Activated CD8-positive, alpha-beta T cell treated with anti-CD3 and anti-CD28 coated beads for 36 hours (primary cell): ENCODE measurements at regions not wholly inside any gene's neighbourhood (a gene's known extent, or its start where the extent isn't known, plus 50 kb on each side); places are given as distances from the start of the nearest gene placed in this dataset.

Experiments
- ATAC-seq: fragments of 200-7000 bp; cut with Tn5 transposase; one replicate; pipeline ENCODE4 v1.10.0; 2021; ENCODE audit warnings: mild to moderate bottlenecking, moderate library complexity
- CTCF ChIA-PET: fragments of 350-600 bp; sonication (Branson Sonifier 250); formaldehyde crosslinking; loops from one replicate; lab custom pipeline; 2021; ENCODE audit warnings: antibody characterized with exemption; lab: Charles Lee
- POLR2A ChIA-PET: fragments of 350-600 bp; sonication (Branson Sonifier 250); formaldehyde crosslinking; loops from one replicate; lab custom pipeline; 2021; ENCODE audit warnings: antibody characterized with exemption; lab: Charles Lee
- DNase-seq: peaks from one replicate; pipeline ENCODE4 v3.0.0-alpha.2; 2020
- H3K27ac Mint-ChIP-seq: one replicate; pipeline ENCODE4 v1.8.0; 2021; ENCODE audit warnings: mild to moderate bottlenecking, mixed read lengths
- H3K27me3 Mint-ChIP-seq: one replicate; pipeline ENCODE4 v1.8.0; 2021; ENCODE audit warnings: mixed read lengths
- H3K36me3 Mint-ChIP-seq: one replicate; pipeline ENCODE4 v1.8.0; 2021; ENCODE audit warnings: low read depth, mixed read lengths
- H3K4me1 Mint-ChIP-seq: one replicate; pipeline ENCODE4 v1.8.0; 2021; ENCODE audit warnings: low read depth, mixed read lengths
- H3K4me3 Mint-ChIP-seq: one replicate; pipeline ENCODE4 v1.8.0; 2021; ENCODE audit warnings: mild to moderate bottlenecking, moderate library complexity, mixed read lengths
- H3K9me3 Mint-ChIP-seq: one replicate; pipeline ENCODE4 v1.8.0; 2021; ENCODE audit warnings: mixed read lengths
- intact Hi-C: fragments of 100-400 bp; cut with micrococcal nuclease; formaldehyde crosslinking; loops from one replicate; pipeline ENCODE4 v1.10.0; 2022
- TF ChIP-seq, protein P1 (sequence below): fragments of 200-600 bp; IDR thresholded peaks from one replicate; pipeline ENCODE4 v1.8.0; 2022; ENCODE audit warnings: antibody characterized with exemption, mild to moderate bottlenecking

- DNase-seq (no peak), ATAC-seq (no peak)
- H3K9me3 Mint-ChIP-seq: peaks cover 1% of the 10 kb centered on the region
- TF ChIP-seq, protein P1, sequence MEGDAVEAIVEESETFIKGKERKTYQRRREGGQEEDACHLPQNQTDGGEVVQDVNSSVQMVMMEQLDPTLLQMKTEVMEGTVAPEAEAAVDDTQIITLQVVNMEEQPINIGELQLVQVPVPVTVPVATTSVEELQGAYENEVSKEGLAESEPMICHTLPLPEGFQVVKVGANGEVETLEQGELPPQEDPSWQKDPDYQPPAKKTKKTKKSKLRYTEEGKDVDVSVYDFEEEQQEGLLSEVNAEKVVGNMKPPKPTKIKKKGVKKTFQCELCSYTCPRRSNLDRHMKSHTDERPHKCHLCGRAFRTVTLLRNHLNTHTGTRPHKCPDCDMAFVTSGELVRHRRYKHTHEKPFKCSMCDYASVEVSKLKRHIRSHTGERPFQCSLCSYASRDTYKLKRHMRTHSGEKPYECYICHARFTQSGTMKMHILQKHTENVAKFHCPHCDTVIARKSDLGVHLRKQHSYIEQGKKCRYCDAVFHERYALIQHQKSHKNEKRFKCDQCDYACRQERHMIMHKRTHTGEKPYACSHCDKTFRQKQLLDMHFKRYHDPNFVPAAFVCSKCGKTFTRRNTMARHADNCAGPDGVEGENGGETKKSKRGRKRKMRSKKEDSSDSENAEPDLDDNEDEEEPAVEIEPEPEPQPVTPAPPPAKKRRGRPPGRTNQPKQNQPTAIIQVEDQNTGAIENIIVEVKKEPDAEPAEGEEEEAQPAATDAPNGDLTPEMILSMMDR: no peak
- ChIA-PET POLR2A (no interaction called here), CTCF (no interaction called here)
- H3K27me3 Mint-ChIP-seq: peaks cover 17% of the 10 kb centered on the region
- H3K4me3 Mint-ChIP-seq: no peak overlapping the region
- H3K27ac Mint-ChIP-seq: no peak overlapping the region
- no peaks in the 10 kb centered on the region for H3K36me3 Mint-ChIP-seq
- intact Hi-C loops: no loop called here
- no peaks in the 10 kb centered on the region for H3K4me1 Mint-ChIP-seq
Measured at GRCh38 chr4:53680598-53680997, 89.3 kb upstream of the LNX1 start.

DNA sequence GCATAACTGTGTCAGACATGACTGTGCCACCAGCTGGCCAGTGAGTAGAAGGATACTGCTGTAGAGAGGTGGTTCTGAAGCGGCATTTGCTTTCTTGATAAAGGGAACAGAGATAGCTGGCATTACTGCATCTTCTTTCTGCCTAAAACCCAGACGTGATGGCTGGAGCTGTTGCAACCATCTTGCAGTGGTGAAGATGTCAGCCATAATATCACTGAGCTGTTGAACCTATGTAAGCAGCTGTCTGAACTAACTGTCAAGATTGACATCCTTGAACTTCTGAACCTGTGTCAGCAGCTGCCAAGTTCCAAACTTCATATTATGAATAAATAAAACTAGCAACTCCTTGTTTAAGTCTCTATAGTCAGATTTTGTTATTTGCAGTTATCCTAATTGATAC is 88.9 kb upstream of the LNX1 start:
- peaks cover 1% of the 10 kb centered on the region for H3K9me3 Mint-ChIP-seq
- CTCF ChIA-PET: no interaction called here
- TF ChIP-seq, protein P1: no peak
- H3K27ac Mint-ChIP-seq: no peak overlapping the region
- H3K4me3 Mint-ChIP-seq: no peak overlapping the region
- H3K27me3 Mint-ChIP-seq: peaks cover 13% of the 10 kb centered on the region
- POLR2A ChIA-PET: no interaction called here
- no peak for DNase-seq
- no peaks in the 10 kb centered on the region for H3K4me1 Mint-ChIP-seq
- intact Hi-C loops: no loop called here
- H3K36me3 Mint-ChIP-seq: no peaks in the 10 kb centered on the region
- ATAC-seq: no peak

DNA sequence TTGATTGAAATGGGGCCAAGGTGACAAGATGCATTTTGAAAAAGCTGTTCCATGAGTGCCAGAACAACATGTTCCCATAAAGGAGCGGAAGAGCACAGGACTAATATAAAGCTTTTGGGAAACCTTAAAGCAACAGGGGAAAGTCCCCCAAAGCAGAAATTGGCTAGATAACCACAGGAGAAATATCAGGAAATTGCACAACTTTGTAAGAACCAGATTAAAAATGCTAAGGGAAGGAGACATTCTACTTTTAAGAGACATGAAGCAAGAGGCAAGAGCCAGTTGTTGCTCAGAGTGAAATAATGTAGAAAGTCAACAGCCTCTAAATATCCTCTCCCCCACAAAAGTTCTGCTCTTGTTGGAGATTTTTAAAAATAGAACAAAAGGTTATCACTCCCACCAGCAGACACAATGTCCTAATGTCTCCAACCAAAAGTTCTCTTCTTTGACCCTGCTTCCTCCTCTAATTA is 85.2 kb upstream of the LNX1 start:
- peaks cover 1% of the 10 kb centered on the region for H3K9me3 Mint-ChIP-seq
- intact Hi-C loops: no loop called here
- no peaks in the 10 kb centered on the region for H3K36me3 Mint-ChIP-seq
- H3K4me1 Mint-ChIP-seq: no peaks in the 10 kb centered on the region
- CTCF ChIA-PET: no interaction called here
- POLR2A ChIA-PET: no interaction called here
- H3K27ac Mint-ChIP-seq: no peak overlapping the region
- ATAC-seq (no peak), DNase-seq (no peak)
- TF ChIP-seq, protein P1: no peak
- peaks cover 9% of the 10 kb centered on the region for H3K27me3 Mint-ChIP-seq
- no peak overlapping the region for H3K4me3 Mint-ChIP-seq

- ATAC-seq: no peak
- DNase-seq: no peak
- intact Hi-C loops: no loop called here
- TF ChIP-seq, protein P1: no peak
- Mint-ChIP-seq H3K4me3 (no peak overlapping the region), H3K4me1 (no peaks in the 10 kb centered on the region), H3K9me3 (peaks cover 1% of the 10 kb centered on the region), H3K27me3 (peaks cover 11% of the 10 kb centered on the region), H3K36me3 (no peaks in the 10 kb centered on the region), H3K27ac (no peak overlapping the region)
- CTCF ChIA-PET: no interaction called here
- POLR2A ChIA-PET: no interaction called here
Measured at GRCh38 chr4:53674903-53675302, 83.6 kb upstream of the LNX1 start.

GRCh38 chr4:53672873-53673272 is 81.6 kb upstream of the LNX1 start:
- no peak overlapping the region for H3K4me3 Mint-ChIP-seq
- POLR2A ChIA-PET: no interaction called here
- no peak overlapping the region for H3K27ac Mint-ChIP-seq
- no peaks in the 10 kb centered on the region for H3K36me3 Mint-ChIP-seq
- peaks cover 1% of the 10 kb centered on the region for H3K9me3 Mint-ChIP-seq
- H3K4me1 Mint-ChIP-seq: no peaks in the 10 kb centered on the region
- DNase-seq: no peak
- TF ChIP-seq, protein P1: no peak
- intact Hi-C loops: no loop called here
- CTCF ChIA-PET: interaction anchor here (1.1 kb wide), 1 partner anchor 21 kb away, joined by 3 read pairs; no protein-coding TSS in a partner anchor
- peaks cover 11% of the 10 kb centered on the region for H3K27me3 Mint-ChIP-seq
- no peak for ATAC-seq
